ENCODE measurements at regions not wholly inside any gene's neighbourhood (a gene's known extent, or its start where the extent isn't known, plus 50 kb on each side); places are given as distances from the start of the nearest gene placed in this dataset.

- Histone ChIP-seq H3K9me3 (no peaks in the 10 kb centered on the region), H3K27ac (no peak overlapping the region), H3K36me3 (no peaks in the 10 kb centered on the region), H3K4me3 (no peak overlapping the region), H3K27me3 (replicated peaks; ENCODE audit: insufficient read depth) (no peaks in the 10 kb centered on the region), H3K4me1 (replicated peaks) (no peaks in the 10 kb centered on the region)
- DNase-seq (ENCODE audit: low spot score): no peak
- TF ChIP-seq POLR2AphosphoS5 (IDR thresholded peaks at IDR 0.05) (no peak), CTCF (IDR thresholded peaks at IDR 0.05) (no peak), POLR2A (IDR thresholded peaks at IDR 0.05) (no peak)
- intact Hi-C loops (cut with DNase I): no loop called here
- 54% methylated on average over 3 of the region's 3 CpGs for WGBS
Observed at GRCh38 chr2:217203086-217203485, 343.2 kb upstream of the TNP1 start.

GRCh38 chr2:217199255-217199630 is 339.4 kb upstream of the TNP1 start:
- 47% methylated on average over 2 of the region's 2 CpGs for WGBS

GRCh38 chr2:217195658-217196446 is 336.0 kb upstream of the TNP1 start:
- no peaks in the 10 kb centered on the region for H3K9me3 ChIP-seq
- no peak for DNase-seq (ENCODE audit: low spot score)
- H3K4me1 ChIP-seq (replicated peaks): no peaks in the 10 kb centered on the region
- no peak overlapping the region for H3K4me3 ChIP-seq
- WGBS: 63% methylated on average over 7 of the region's 7 CpGs
- H3K36me3 ChIP-seq: no peaks in the 10 kb centered on the region
- H3K27ac ChIP-seq: no peak overlapping the region
- TF ChIP-seq POLR2AphosphoS5 (IDR thresholded peaks at IDR 0.05) (no peak), CTCF (IDR thresholded peaks at IDR 0.05) (no peak), POLR2A (IDR thresholded peaks at IDR 0.05) (no peak)
- H3K27me3 ChIP-seq (replicated peaks; ENCODE audit: insufficient read depth): no peaks in the 10 kb centered on the region
- intact Hi-C loops (cut with DNase I): no loop called here

More at GRCh38 chr2:217199255-217199630, 339.4 kb upstream of the TNP1 start:
- H3K4me3 ChIP-seq: no peak overlapping the region
- H3K9me3 ChIP-seq: no peaks in the 10 kb centered on the region
- no peak for DNase-seq (ENCODE audit: low spot score)
- H3K4me1 ChIP-seq (replicated peaks): no peaks in the 10 kb centered on the region
- intact Hi-C loops (cut with DNase I): no loop called here
- H3K27ac ChIP-seq: no peak overlapping the region
- H3K36me3 ChIP-seq: no peaks in the 10 kb centered on the region
- no peaks in the 10 kb centered on the region for H3K27me3 ChIP-seq (replicated peaks; ENCODE audit: insufficient read depth)
- TF ChIP-seq CTCF (IDR thresholded peaks at IDR 0.05) (no peak), POLR2AphosphoS5 (IDR thresholded peaks at IDR 0.05) (no peak), POLR2A (IDR thresholded peaks at IDR 0.05) (no peak)

- no peak for DNase-seq (ENCODE audit: low spot score)
- intact Hi-C loops (cut with DNase I): no loop called here
- Histone ChIP-seq H3K36me3 (no peaks in the 10 kb centered on the region), H3K9me3 (no peaks in the 10 kb centered on the region), H3K27me3 (replicated peaks; ENCODE audit: insufficient read depth) (no peaks in the 10 kb centered on the region), H3K4me3 (no peak overlapping the region), H3K4me1 (replicated peaks) (no peaks in the 10 kb centered on the region), H3K27ac (no peak overlapping the region)
- TF ChIP-seq POLR2AphosphoS5 (IDR thresholded peaks at IDR 0.05): no peak
- TF ChIP-seq POLR2A (IDR thresholded peaks at IDR 0.05): no peak
- no peak for TF ChIP-seq CTCF (IDR thresholded peaks at IDR 0.05)
Observed at GRCh38 chr2:217195016-217195415, 335.2 kb upstream of the TNP1 start.

Measured in prostate gland (tissue), 2 donors.